Ishikawa (cell line): ENCODE measurements at regions not wholly inside any gene's neighbourhood (a gene's known extent, or its start where the extent isn't known, plus 50 kb on each side); places are given as distances from the start of the nearest gene placed in this dataset.

Experiments used
- CEBPB ChIP-seq: IDR thresholded peaks from 2 replicates; pipeline ENCODE4 v1.6.1; 2012
- CREB1 ChIP-seq: IDR thresholded peaks from 2 replicates; pipeline ENCODE4 v1.6.1; 2012; ENCODE audit warnings: low read depth
- EGR1 ChIP-seq: IDR thresholded peaks from 2 replicates; pipeline ENCODE4 v1.6.1; 2012
- EP300 ChIP-seq: IDR thresholded peaks from 2 replicates; pipeline ENCODE4 v1.6.1; 2012; ENCODE audit warnings: borderline replicate concordance
- FOXM1 ChIP-seq: IDR thresholded peaks from 2 replicates; pipeline ENCODE4 v1.6.1; 2012; ENCODE audit warnings: low read depth, borderline replicate concordance
- MAX ChIP-seq: IDR thresholded peaks from 2 replicates; pipeline ENCODE4 v1.6.1; 2012
- RAD21 ChIP-seq: IDR thresholded peaks from 2 replicates; pipeline ENCODE4 v1.6.1; 2012; ENCODE audit warnings: low read depth
- REST ChIP-seq: IDR thresholded peaks from 2 replicates; pipeline ENCODE4 v1.6.1; 2012; ENCODE audit warnings: low read depth, mild to moderate bottlenecking
- TAF1 ChIP-seq: IDR thresholded peaks from 2 replicates; pipeline ENCODE4 v1.6.1; 2012; ENCODE audit warnings: low read depth, mild to moderate bottlenecking
- TCF12 ChIP-seq: IDR thresholded peaks from 2 replicates; pipeline ENCODE4 v1.6.1; 2012; ENCODE audit warnings: low read depth
- TEAD4 ChIP-seq: IDR thresholded peaks from 2 replicates; pipeline ENCODE4 v1.6.1; 2012
- USF1 ChIP-seq: IDR thresholded peaks from 2 replicates; pipeline ENCODE4 v1.6.1; 2012
- YY1 ChIP-seq: IDR thresholded peaks from 2 replicates; pipeline ENCODE4 v1.6.1; 2012; ENCODE audit warnings: low read depth

- TF ChIP-seq MAX (no peak), TAF1 (no peak), USF1 (no peak), TEAD4 (no peak), REST (no peak), CREB1 (no peak), CEBPB (no peak), YY1 (no peak), RAD21 (no peak), TCF12 (no peak), EP300 (no peak), FOXM1 (no peak), EGR1 (no peak)
Observed at GRCh38 chr15:87563869-87564268, 692.7 kb downstream of the NTRK3 start.
